NCI-H1930 (cell line): ENCODE measurements at regions not wholly inside any gene's neighbourhood (a gene's known extent, or its start where the extent isn't known, plus 50 kb on each side); places are given as distances from the start of the nearest gene placed in this dataset.
"Not testable (repeated sequence)": the region's sequence is repeated elsewhere in the genome, so short reads cannot be mapped to it uniquely, and the experiment has no call there.

ENCODE experiments used
- DNase-seq, 2 experiments: peaks; one replicate each; lab custom pipeline; 2025; lab: John Stamatoyannopoulos, UW

- DNase-seq, result no peak
Observed at GRCh38 chr11:86145439-86146156, 76.7 kb upstream of the PICALM start.

- no peak for DNase-seq
Observed at GRCh38 chr11:86144846-86145245, 76.0 kb upstream of the PICALM start.

GRCh38 chr11:86144087-86144486 lies 75.2 kb upstream of the PICALM start:
- DNase-seq, result not testable (repeated sequence)

GRCh38 chr11:86143087-86144030 lies 74.5 kb upstream of the PICALM start:
- no peak for DNase-seq

- DNase-seq, result no peak
Observed at GRCh38 chr11:86142170-86142569, 73.3 kb upstream of the PICALM start.

GRCh38 chr11:86141727-86142126 lies 72.8 kb upstream of the PICALM start:
- DNase-seq, result no peak

GRCh38 chr11:86140334-86140990 lies 71.6 kb upstream of the PICALM start:
- DNase-seq, result no peak

GRCh38 chr11:86138958-86139357 lies 70.1 kb upstream of the PICALM start:
- no peak for DNase-seq

GRCh38 chr11:86136538-86136937 lies 67.7 kb upstream of the PICALM start:
- no peak for DNase-seq

- DNase-seq, result no peak
Observed at GRCh38 chr11:86135319-86135714, 66.4 kb upstream of the PICALM start.

- DNase-seq, result no peak
Observed at GRCh38 chr11:86134580-86135318, 65.9 kb upstream of the PICALM start.

GRCh38 chr11:86132667-86133249 lies 63.9 kb upstream of the PICALM start:
- no peak for DNase-seq

GRCh38 chr11:86129740-86130540 lies 61.1 kb upstream of the PICALM start:
- DNase-seq, result no peak

GRCh38 chr11:86128914-86129313 lies 60.0 kb upstream of the PICALM start:
- DNase-seq, result no peak

GRCh38 chr11:86126862-86127261 lies 58.0 kb upstream of the PICALM start:
- no peak for DNase-seq

- no peak for DNase-seq
Observed at GRCh38 chr11:86124251-86125233, 55.7 kb upstream of the PICALM start.

GRCh38 chr11:86122773-86123172 lies 53.9 kb upstream of the PICALM start:
- DNase-seq, result no peak

GRCh38 chr11:86120807-86121206 lies 51.9 kb upstream of the PICALM start:
- DNase-seq, result no peak

GRCh38 chr11:86119906-86120305 lies 51.0 kb upstream of the PICALM start:
- no peak for DNase-seq
